Natural killer cell (primary cell): ENCODE measurements at regions not wholly inside any gene's neighbourhood (a gene's known extent, or its start where the extent isn't known, plus 50 kb on each side); places are given as distances from the start of the nearest gene placed in this dataset.

Experiments used
- ATAC-seq, 3 donors: fragments of 150-1000 bp in 2 of 3; fragments of 200-7000 bp in 1 of 3; cut with Tn5 transposase; 1 replicate in 1 of 3; 2 replicates in 2 of 3; pipeline ENCODE4 v1.10.0; 2021; ENCODE audit warnings: mild to moderate bottlenecking in 2 of 3, moderate library complexity in 2 of 3
- DNase-seq, 2 donors: peaks; one replicate each; pipeline versions ENCODE4 v3.0.0 to v3.0.0-alpha.2; 2013 to 2021; ENCODE audit warnings: mixed read lengths in 1 of 2
- H3K27ac ChIP-seq: one replicate; pipeline ENCODE4 v1.5.1; 2013; ENCODE audit warnings: mild to moderate bottlenecking, low read length
- H3K27me3 ChIP-seq: one replicate; pipeline ENCODE4 v1.6.1; 2013; ENCODE audit warnings: low read length; ENCODE audit not compliant: control insufficient read depth, insufficient read depth
- H3K36me3 ChIP-seq: one replicate; pipeline ENCODE4 v1.6.1; 2013; ENCODE audit warnings: low read length; ENCODE audit not compliant: control insufficient read depth, insufficient read depth
- H3K4me1 ChIP-seq: one replicate; pipeline ENCODE4 v1.6.1; 2013; ENCODE audit warnings: low read length; ENCODE audit not compliant: control insufficient read depth, insufficient read depth
- H3K4me3 ChIP-seq: one replicate; pipeline ENCODE4 v1.5.1; 2013; ENCODE audit warnings: low read length
- H3K9me3 ChIP-seq: one replicate; pipeline ENCODE4 v1.6.1; 2013; ENCODE audit warnings: low read length; ENCODE audit not compliant: control insufficient read depth, insufficient read depth
- H3K27ac Mint-ChIP-seq, 2 donors: one replicate each; pipeline ENCODE4 v1.8.0; 2022; ENCODE audit warnings: mild to moderate bottlenecking in 2 of 2, mixed read lengths in 2 of 2, moderate library complexity in 1 of 2
- H3K27me3 Mint-ChIP-seq, 2 donors: one replicate each; pipeline ENCODE4 v1.8.0; 2022; ENCODE audit warnings: low read depth in 2 of 2, mixed read lengths in 2 of 2
- H3K36me3 Mint-ChIP-seq: one replicate; pipeline ENCODE4 v1.8.0; 2022; ENCODE audit warnings: mixed read lengths
- H3K4me1 Mint-ChIP-seq, 2 donors: one replicate each; pipeline ENCODE4 v1.8.0; 2022; ENCODE audit warnings: mixed read lengths in 2 of 2
- H3K4me3 Mint-ChIP-seq: one replicate; pipeline ENCODE4 v1.8.0; 2022; ENCODE audit warnings: mild to moderate bottlenecking, moderate library complexity, mixed read lengths
- H3K9me3 Mint-ChIP-seq, 2 donors: one replicate each; pipeline ENCODE4 v1.8.0; 2022; ENCODE audit warnings: mixed read lengths in 2 of 2
- CTCF ChIP-seq: fragments of 200-600 bp; IDR thresholded peaks from one replicate; pipeline ENCODE4 v1.8.0; 2022; ENCODE audit warnings: antibody characterized with exemption
- WGBS: methylation state at CpG from one replicate; pipeline ENCODE4 v1.1.7; 2013; ENCODE audit warnings: missing lambda C conversion rate; ENCODE audit not compliant: insufficient coverage; 5-methylcytosine and 5-hydroxymethylcytosine counted together
- intact Hi-C: fragments of 100-400 bp; cut with micrococcal nuclease; formaldehyde crosslinking; loops from one replicate; pipeline ENCODE4 v1.14.2; 2022

DNA sequence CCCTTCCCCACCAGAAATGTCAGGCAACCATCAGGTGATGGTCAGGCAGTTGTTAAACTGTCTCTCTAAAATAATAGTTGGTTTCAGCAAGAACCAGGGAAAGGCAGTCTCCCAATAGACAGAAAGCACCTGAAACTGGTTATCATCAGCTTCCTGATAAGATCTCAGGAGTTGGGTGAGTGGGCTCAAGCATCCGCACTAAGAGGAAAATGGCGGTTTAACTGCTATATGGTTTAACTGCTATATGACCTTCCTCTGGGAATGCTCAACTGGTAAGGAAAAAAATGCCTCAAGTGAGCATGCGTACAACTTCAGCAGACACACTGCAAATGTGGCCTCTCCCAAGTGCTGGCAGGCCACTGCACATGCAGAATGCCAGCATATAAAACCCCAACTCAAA lies 240.8 kb upstream of the CMC1 start:
- H3K27me3 Mint-ChIP-seq, result peaks cover 0 to 7% of the 10 kb centered on the region in 2 donors
- no peak for ATAC-seq
- Histone ChIP-seq H3K27me3 (no peaks in the 10 kb centered on the region), H3K4me1 (no peaks in the 10 kb centered on the region), H3K4me3 (no peak overlapping the region), H3K36me3 (no peaks in the 10 kb centered on the region), H3K9me3 (peaks cover 7% of the 10 kb centered on the region), H3K27ac (no peak overlapping the region)
- WGBS, result 95% methylated on average over 3 of the region's 3 CpGs
- no peaks in the 10 kb centered on the region for H3K4me1 Mint-ChIP-seq
- no peak for TF ChIP-seq CTCF
- intact Hi-C loops, result no loop called here
- DNase-seq, result no peak
- peaks cover 2 to 3% of the 10 kb centered on the region in 2 donors for H3K9me3 Mint-ChIP-seq
- no peak overlapping the region for H3K4me3 Mint-ChIP-seq
- peaks cover 7% of the 10 kb centered on the region for H3K36me3 Mint-ChIP-seq
- no peak overlapping the region for H3K27ac Mint-ChIP-seq

GRCh38 chr3:28008235-28008634 lies 233.2 kb upstream of the CMC1 start:
- H3K9me3 ChIP-seq, result peaks cover 2% of the 10 kb centered on the region
- Mint-ChIP-seq H3K27me3 (peaks cover 2 to 9% of the 10 kb centered on the region in 2 donors), H3K27ac (no peak overlapping the region), H3K9me3 (peaks cover 2 to 3% of the 10 kb centered on the region in 2 donors), H3K4me1 (no peaks in the 10 kb centered on the region), H3K36me3 (no peaks in the 10 kb centered on the region), H3K4me3 (no peak overlapping the region)
- H3K4me1 ChIP-seq, result no peaks in the 10 kb centered on the region
- H3K27me3 ChIP-seq, result no peaks in the 10 kb centered on the region
- no peak overlapping the region for H3K4me3 ChIP-seq
- intact Hi-C loops, result no loop called here
- no peak overlapping the region for H3K27ac ChIP-seq
- TF ChIP-seq CTCF, result no peak
- no peaks in the 10 kb centered on the region for H3K36me3 ChIP-seq
- DNase-seq (peak in 1 of 2 donors; percentile 17), ATAC-seq (no peak)
- WGBS, result 80% methylated on average over 6 of the region's 6 CpGs

DNA sequence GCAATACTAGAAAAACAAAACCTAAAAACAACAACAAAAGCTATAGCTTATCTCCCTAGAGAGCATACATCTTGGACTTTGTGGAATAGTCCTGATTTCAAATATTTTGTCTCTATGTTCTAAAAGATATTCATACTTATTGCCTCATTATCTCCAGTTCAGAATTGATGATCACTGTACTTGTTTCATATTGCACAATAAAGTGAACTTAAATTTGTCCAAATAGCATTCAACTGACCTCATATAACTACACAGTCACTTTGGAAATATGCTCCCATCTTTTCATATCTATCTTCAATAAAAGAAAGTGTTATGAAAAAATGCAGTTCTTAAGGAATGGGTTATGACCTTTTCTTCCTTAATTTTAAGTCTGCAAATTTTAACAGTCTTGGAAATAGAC lies 228.6 kb upstream of the CMC1 start:
- Histone ChIP-seq H3K9me3 (no peaks in the 10 kb centered on the region), H3K4me1 (no peaks in the 10 kb centered on the region), H3K27me3 (no peaks in the 10 kb centered on the region), H3K36me3 (no peaks in the 10 kb centered on the region), H3K27ac (no peak overlapping the region), H3K4me3 (no peak overlapping the region)
- TF ChIP-seq CTCF, result no peak
- no peak for ATAC-seq
- DNase-seq, result no peak
- intact Hi-C loops, result no loop called here
- no peaks in the 10 kb centered on the region for H3K9me3 Mint-ChIP-seq
- peaks cover 2 to 9% of the 10 kb centered on the region in 2 donors for H3K27me3 Mint-ChIP-seq
- no peaks in the 10 kb centered on the region for H3K36me3 Mint-ChIP-seq
- H3K4me1 Mint-ChIP-seq, result peaks cover 6 to 8% of the 10 kb centered on the region in 2 donors
- H3K4me3 Mint-ChIP-seq, result no peak overlapping the region
- no peak overlapping the region for H3K27ac Mint-ChIP-seq

GRCh38 chr3:28013864-28014473 lies 227.4 kb upstream of the CMC1 start:
- H3K9me3 ChIP-seq, result no peaks in the 10 kb centered on the region
- H3K36me3 ChIP-seq, result no peaks in the 10 kb centered on the region
- H3K4me1 Mint-ChIP-seq, result peaks cover 6 to 8% of the 10 kb centered on the region in 2 donors
- H3K36me3 Mint-ChIP-seq, result no peaks in the 10 kb centered on the region
- ATAC-seq, result no peak
- H3K4me1 ChIP-seq, result no peaks in the 10 kb centered on the region
- H3K9me3 Mint-ChIP-seq, result no peaks in the 10 kb centered on the region
- H3K4me3 ChIP-seq, result no peak overlapping the region
- H3K27ac ChIP-seq, result no peak overlapping the region
- intact Hi-C loops, result no loop called here
- DNase-seq, result no peak
- TF ChIP-seq CTCF, result no peak
- no peak overlapping the region for H3K4me3 Mint-ChIP-seq
- 88% methylated on average over 3 of the region's 6 CpGs for WGBS
- H3K27ac Mint-ChIP-seq, result no peak overlapping the region
- no peaks in the 10 kb centered on the region for H3K27me3 ChIP-seq
- H3K27me3 Mint-ChIP-seq, result peaks cover 0 to 7% of the 10 kb centered on the region in 2 donors
